A549 (cell line): ENCODE measurements at regions not wholly inside any gene's neighbourhood (a gene's known extent, or its start where the extent isn't known, plus 50 kb on each side); places are given as distances from the start of the nearest gene placed in this dataset.

ENCODE experiments used
- ATAC-seq, 2 experiments: fragments of 200-7000 bp in 1 of 2; fragments of >200 bp in 1 of 2; cut with Nextera tagmentation in 1 of 2; cut with Tn5 transposase in 1 of 2; 3 replicates each; pipeline versions ENCODE4 v1.8.0 to v1.9.1; 2018 to 2020; ENCODE audit warnings: mild to moderate bottlenecking in 1 of 2, moderate library complexity in 1 of 2
- CTCF ChIA-PET: fragments of 300-600 bp; sonication (Branson Sonifier 250); formaldehyde crosslinking; extraction: SDS; loops from one replicate; lab custom pipeline; 2021; ENCODE audit warnings: antibody characterized with exemption, inconsistent platforms; lab: Yijun Ruan, JAX
- POLR2A ChIA-PET: fragments of 350-600 bp; formaldehyde crosslinking; extraction: SDS; loops from one replicate; lab custom pipeline; 2021; ENCODE audit warnings: antibody characterized with exemption, inconsistent platforms; lab: Yijun Ruan, JAX
- DNase-seq, 2 experiments: peaks; one replicate each; pipeline versions ENCODE4 v3.0.0 to v3.0.0-alpha.2; 2011 to 2016; ENCODE audit warnings: low read depth in 1 of 2, low spot score in 1 of 2
- FAIRE-seq: peaks from 2 replicates; lab custom pipeline; 2011; peaks lifted over from hg19 to GRCh38; lab: Jason Lieb, UNC
- H3K27ac ChIP-seq, 2 experiments: fragments of >200 bp; sonication (Bioruptor Twin); formaldehyde crosslinking; 3 replicates each; pipeline ENCODE4 v1.5.1; 2016 to 2017
- H3K4me1 ChIP-seq: fragments of >200 bp; sonication (Bioruptor Twin); formaldehyde crosslinking; 3 replicates; pipeline ENCODE4 v1.6.1; 2016
- H3K4me2 ChIP-seq: fragments of >200 bp; sonication (Bioruptor Twin); formaldehyde crosslinking; 3 replicates; pipeline ENCODE4 v1.6.1; 2016
- H3K4me3 ChIP-seq: fragments of >200 bp; sonication (Bioruptor Twin); formaldehyde crosslinking; 3 replicates; pipeline ENCODE4 v1.5.1; 2016
- H3K9me3 ChIP-seq: fragments of >200 bp; sonication (Bioruptor Twin); formaldehyde crosslinking; 3 replicates; pipeline ENCODE4 v1.6.1; 2016
- CBX8 ChIP-seq: fragments of 200-600 bp; sonication (generic); IDR thresholded peaks from 2 replicates; pipeline ENCODE4 v1.6.1; 2016
- CHD2 ChIP-seq: fragments of 150-350 bp; IDR thresholded peaks from 2 replicates; pipeline ENCODE4 v1.6.1; 2014; ENCODE audit warnings: low read length; ENCODE audit not compliant: partially characterized antibody
- CHD4 ChIP-seq: fragments of 200-600 bp; sonication (generic); IDR thresholded peaks from 2 replicates; pipeline ENCODE4 v1.6.1; 2016; ENCODE audit warnings: antibody characterized with exemption, mild to moderate bottlenecking, borderline replicate concordance
- ESRRA ChIP-seq: fragments of 150-350 bp; IDR thresholded peaks from 2 replicates; pipeline ENCODE4 v1.6.1; 2014; ENCODE audit warnings: mild to moderate bottlenecking, low read length, borderline replicate concordance
- FOSB ChIP-seq: fragments of 250-450 bp; sonication (Bioruptor Pico); IDR thresholded peaks from 2 replicates; pipeline ENCODE4 v1.5.0; 2020; ENCODE audit warnings: mild to moderate bottlenecking, moderate library complexity
- GATA3 ChIP-seq: IDR thresholded peaks from 2 replicates; pipeline ENCODE4 v1.6.1; 2012; ENCODE audit warnings: borderline replicate concordance
- HEYL ChIP-seq: fragments of 250-450 bp; sonication (Bioruptor Pico); IDR thresholded peaks from 2 replicates; pipeline ENCODE4 v1.8.0; 2021; ENCODE audit warnings: mild to moderate bottlenecking, moderate library complexity
- KDM5A ChIP-seq: fragments of 200-600 bp; sonication (generic); IDR thresholded peaks from 2 replicates; pipeline ENCODE4 v1.6.1; 2016; ENCODE audit warnings: antibody characterized with exemption, mild to moderate bottlenecking
- MAFK ChIP-seq: fragments of 450-650 bp; IDR thresholded peaks from 2 replicates; pipeline ENCODE4 v1.6.1; 2014; ENCODE audit not compliant: partially characterized antibody
- NPAS2 ChIP-seq: fragments of 250-450 bp; sonication (Bioruptor Pico); IDR thresholded peaks from 2 replicates; pipeline ENCODE4 v1.8.0; 2022; ENCODE audit warnings: mild to moderate bottlenecking, moderate library complexity, borderline replicate concordance
- PHF8 ChIP-seq: fragments of 200-600 bp; sonication (generic); IDR thresholded peaks from 2 replicates; pipeline ENCODE4 v1.6.1; 2016; ENCODE audit warnings: low read depth, mild to moderate bottlenecking, antibody characterized with exemption, moderate library complexity, borderline replicate concordance
- POLR2AphosphoS2 ChIP-seq: conservative IDR thresholded peaks from 2 replicates; pipeline ENCODE4 v1.6.1; 2012; ENCODE audit warnings: low read length, improper control_type of control experiment, inconsistent platforms
- RARB ChIP-seq: fragments of 250-450 bp; sonication (Bioruptor Pico); IDR thresholded peaks from 2 replicates; pipeline ENCODE4 v1.8.0; 2021; ENCODE audit warnings: mild to moderate bottlenecking, moderate library complexity
- RCOR1 ChIP-seq: fragments of 150-350 bp; IDR thresholded peaks from 2 replicates; pipeline ENCODE4 v1.6.1; 2014; ENCODE audit warnings: antibody characterized with exemption, low read length, low read depth
- RFX5 ChIP-seq: fragments of 450-650 bp; IDR thresholded peaks from 2 replicates; pipeline ENCODE4 v1.7.1; 2014; ENCODE audit warnings: antibody characterized with exemption, mild to moderate bottlenecking, moderate library complexity
- SMC3 ChIP-seq: fragments of >200 bp; sonication (Bioruptor Twin); formaldehyde crosslinking; IDR thresholded peaks from 3 replicates; pipeline ENCODE4 v1.6.1; 2018; ENCODE audit warnings: inconsistent platforms
- SREBF2 ChIP-seq: fragments of 450-650 bp; IDR thresholded peaks from 2 replicates; pipeline ENCODE4 v1.6.1; 2014; ENCODE audit warnings: mild to moderate bottlenecking, moderate library complexity
- TP53 ChIP-seq: fragments of 250-450 bp; sonication (Bioruptor Pico); IDR thresholded peaks from 2 replicates; pipeline ENCODE4 v1.5.0; 2021; ENCODE audit warnings: mild to moderate bottlenecking, moderate library complexity
- ZFP36 ChIP-seq: fragments of 450-650 bp; IDR thresholded peaks from 2 replicates; pipeline ENCODE4 v1.6.1; 2014; ENCODE audit warnings: borderline replicate concordance; ENCODE audit not compliant: partially characterized antibody
- ZNF302 ChIP-seq: fragments of 250-450 bp; sonication (Bioruptor Pico); IDR thresholded peaks from 2 replicates; pipeline ENCODE4 v1.9.0; 2021; ENCODE audit warnings: inconsistent platforms, mild to moderate bottlenecking, moderate library complexity
- WGBS: methylation state at CpG from one replicate; pipeline ENCODE4 v1.1.6; 2017; ENCODE audit errors: missing lambda C conversion rate; 5-methylcytosine and 5-hydroxymethylcytosine counted together
- TF ChIP-seq, protein P1 (sequence below): fragments of 200-600 bp; sonication (generic); IDR thresholded peaks from 2 replicates; pipeline ENCODE4 v1.6.1; 2016; ENCODE audit warnings: antibody characterized with exemption, mild to moderate bottlenecking, moderate library complexity
- TF ChIP-seq, protein P2 (sequence below): IDR thresholded peaks from 2 replicates; pipeline ENCODE4 v1.6.1; 2012
- TF ChIP-seq, protein P3 (sequence below): fragments of >200 bp; sonication (Bioruptor Twin); formaldehyde crosslinking; IDR thresholded peaks from 3 replicates; pipeline ENCODE4 v1.5.1; 2016
- TF ChIP-seq, protein P4 (sequence below): fragments of 150-350 bp; IDR thresholded peaks from 2 replicates; pipeline ENCODE4 v1.6.1; 2014; ENCODE audit warnings: low read depth, mild to moderate bottlenecking, low read length
- TF ChIP-seq, protein P5 (sequence below): fragments of 250-450 bp; sonication (Bioruptor Pico); IDR thresholded peaks from 2 replicates; pipeline ENCODE4 v1.5.0; 2020; ENCODE audit warnings: low read depth, mild to moderate bottlenecking, moderate library complexity

DNA sequence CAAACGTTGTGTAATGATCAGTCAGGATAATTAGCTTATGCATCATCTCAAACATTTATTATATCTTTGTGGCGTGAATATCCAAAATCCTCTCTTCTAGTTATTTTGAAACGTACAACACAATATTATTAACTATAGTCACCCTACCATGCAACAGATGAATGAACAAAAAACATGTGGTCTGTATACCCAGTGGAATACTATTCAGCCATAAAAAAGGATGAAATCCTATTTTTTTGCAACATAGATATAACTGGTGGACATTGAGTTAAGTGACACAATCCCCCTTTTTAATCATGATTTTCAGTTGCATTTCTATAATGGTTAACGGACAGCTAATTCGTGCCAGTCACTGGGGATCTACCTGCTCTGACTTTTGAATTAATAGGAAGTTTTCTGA is 145.6 kb downstream of the SOX1 start:
- ChIA-PET POLR2A (no interaction called here), CTCF (no interaction called here)
- H3K4me3 ChIP-seq = no peak overlapping the region
- no peak for ATAC-seq
- no peak for FAIRE-seq
- H3K4me2 ChIP-seq = no peak overlapping the region
- 28% methylated on average over 5 of the region's 5 CpGs for whole genome bisulfite sequencing
- H3K4me1 ChIP-seq = no peaks in the 10 kb centered on the region
- H3K27ac ChIP-seq = no peak overlapping the region
- no peak for DNase-seq
- H3K9me3 ChIP-seq = no peaks in the 10 kb centered on the region
- no peak for TF ChIP-seq CHD2
- TF ChIP-seq PHF8 = no peak
- no peak for TF ChIP-seq RARB (CRISPR knock-in tag)
- TF ChIP-seq SMC3 = no peak
- TF ChIP-seq, protein P1, sequence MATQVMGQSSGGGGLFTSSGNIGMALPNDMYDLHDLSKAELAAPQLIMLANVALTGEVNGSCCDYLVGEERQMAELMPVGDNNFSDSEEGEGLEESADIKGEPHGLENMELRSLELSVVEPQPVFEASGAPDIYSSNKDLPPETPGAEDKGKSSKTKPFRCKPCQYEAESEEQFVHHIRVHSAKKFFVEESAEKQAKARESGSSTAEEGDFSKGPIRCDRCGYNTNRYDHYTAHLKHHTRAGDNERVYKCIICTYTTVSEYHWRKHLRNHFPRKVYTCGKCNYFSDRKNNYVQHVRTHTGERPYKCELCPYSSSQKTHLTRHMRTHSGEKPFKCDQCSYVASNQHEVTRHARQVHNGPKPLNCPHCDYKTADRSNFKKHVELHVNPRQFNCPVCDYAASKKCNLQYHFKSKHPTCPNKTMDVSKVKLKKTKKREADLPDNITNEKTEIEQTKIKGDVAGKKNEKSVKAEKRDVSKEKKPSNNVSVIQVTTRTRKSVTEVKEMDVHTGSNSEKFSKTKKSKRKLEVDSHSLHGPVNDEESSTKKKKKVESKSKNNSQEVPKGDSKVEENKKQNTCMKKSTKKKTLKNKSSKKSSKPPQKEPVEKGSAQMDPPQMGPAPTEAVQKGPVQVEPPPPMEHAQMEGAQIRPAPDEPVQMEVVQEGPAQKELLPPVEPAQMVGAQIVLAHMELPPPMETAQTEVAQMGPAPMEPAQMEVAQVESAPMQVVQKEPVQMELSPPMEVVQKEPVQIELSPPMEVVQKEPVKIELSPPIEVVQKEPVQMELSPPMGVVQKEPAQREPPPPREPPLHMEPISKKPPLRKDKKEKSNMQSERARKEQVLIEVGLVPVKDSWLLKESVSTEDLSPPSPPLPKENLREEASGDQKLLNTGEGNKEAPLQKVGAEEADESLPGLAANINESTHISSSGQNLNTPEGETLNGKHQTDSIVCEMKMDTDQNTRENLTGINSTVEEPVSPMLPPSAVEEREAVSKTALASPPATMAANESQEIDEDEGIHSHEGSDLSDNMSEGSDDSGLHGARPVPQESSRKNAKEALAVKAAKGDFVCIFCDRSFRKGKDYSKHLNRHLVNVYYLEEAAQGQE = no peak
- no peak for TF ChIP-seq MAFK
- TF ChIP-seq NPAS2 (CRISPR knock-in tag) = no peak
- no peak for TF ChIP-seq ZNF302 (CRISPR knock-in tag)
- no peak for TF ChIP-seq ESRRA
- TF ChIP-seq SREBF2 = no peak
- no peak for TF ChIP-seq CHD4
- TF ChIP-seq CBX8 = no peak
- TF ChIP-seq GATA3 = no peak
- TF ChIP-seq RCOR1 = no peak
- TF ChIP-seq, protein P2, sequence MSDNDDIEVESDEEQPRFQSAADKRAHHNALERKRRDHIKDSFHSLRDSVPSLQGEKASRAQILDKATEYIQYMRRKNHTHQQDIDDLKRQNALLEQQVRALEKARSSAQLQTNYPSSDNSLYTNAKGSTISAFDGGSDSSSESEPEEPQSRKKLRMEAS = no peak
- no peak for TF ChIP-seq FOSB (CRISPR knock-in tag)
- TF ChIP-seq, protein P3, sequence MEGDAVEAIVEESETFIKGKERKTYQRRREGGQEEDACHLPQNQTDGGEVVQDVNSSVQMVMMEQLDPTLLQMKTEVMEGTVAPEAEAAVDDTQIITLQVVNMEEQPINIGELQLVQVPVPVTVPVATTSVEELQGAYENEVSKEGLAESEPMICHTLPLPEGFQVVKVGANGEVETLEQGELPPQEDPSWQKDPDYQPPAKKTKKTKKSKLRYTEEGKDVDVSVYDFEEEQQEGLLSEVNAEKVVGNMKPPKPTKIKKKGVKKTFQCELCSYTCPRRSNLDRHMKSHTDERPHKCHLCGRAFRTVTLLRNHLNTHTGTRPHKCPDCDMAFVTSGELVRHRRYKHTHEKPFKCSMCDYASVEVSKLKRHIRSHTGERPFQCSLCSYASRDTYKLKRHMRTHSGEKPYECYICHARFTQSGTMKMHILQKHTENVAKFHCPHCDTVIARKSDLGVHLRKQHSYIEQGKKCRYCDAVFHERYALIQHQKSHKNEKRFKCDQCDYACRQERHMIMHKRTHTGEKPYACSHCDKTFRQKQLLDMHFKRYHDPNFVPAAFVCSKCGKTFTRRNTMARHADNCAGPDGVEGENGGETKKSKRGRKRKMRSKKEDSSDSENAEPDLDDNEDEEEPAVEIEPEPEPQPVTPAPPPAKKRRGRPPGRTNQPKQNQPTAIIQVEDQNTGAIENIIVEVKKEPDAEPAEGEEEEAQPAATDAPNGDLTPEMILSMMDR = no peak

DNA sequence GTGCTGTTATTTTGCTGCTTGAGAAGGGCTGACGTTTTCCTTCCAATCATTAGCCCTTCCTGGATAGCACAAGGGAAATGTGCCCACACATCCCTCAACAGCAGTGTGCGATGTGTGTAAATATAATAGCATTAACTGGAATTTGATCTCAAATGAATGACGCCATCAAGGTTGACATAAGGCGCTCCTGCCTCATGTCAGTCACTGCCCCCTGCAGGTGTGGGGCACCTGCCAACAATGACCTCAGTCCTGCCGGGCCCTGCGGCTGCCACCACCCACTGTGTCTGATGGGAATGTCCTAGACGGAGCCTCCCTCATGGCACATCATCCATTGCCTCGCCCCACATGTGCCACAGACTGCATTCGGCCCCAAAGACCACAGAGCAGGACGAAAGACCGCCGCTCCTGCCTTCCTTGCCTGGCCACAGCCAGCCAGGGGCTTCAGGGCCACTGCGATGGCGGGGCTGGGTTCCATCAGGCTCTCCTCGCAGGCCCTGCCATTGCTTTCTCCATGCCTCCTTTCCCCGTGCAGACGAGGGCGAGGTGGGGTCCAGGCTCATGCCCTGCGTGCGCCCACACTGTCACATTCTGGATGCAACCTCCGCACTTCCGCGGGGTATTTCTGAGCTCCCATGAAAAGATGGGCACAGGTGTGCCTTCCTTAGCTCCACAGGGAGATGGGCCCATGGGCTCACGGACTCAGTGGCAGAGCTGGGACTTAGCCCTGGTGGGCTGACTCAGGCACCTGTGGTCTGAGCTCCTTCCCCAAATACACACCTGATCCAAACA is 146.7 kb downstream of the SOX1 start:
- ChIA-PET POLR2A (no interaction called here), CTCF (no interaction called here)
- peak in 1 of 2 experiments; percentile 20 for DNase-seq
- Histone ChIP-seq H3K4me2 (no peak overlapping the region), H3K9me3 (no peaks in the 10 kb centered on the region), H3K27ac (no peak overlapping the region), H3K4me1 (no peaks in the 10 kb centered on the region), H3K4me3 (no peak overlapping the region)
- FAIRE-seq = no peak
- ATAC-seq = no peak
- 37% methylated on average over 13 of the region's 24 CpGs for WGBS
- TF ChIP-seq, protein P4, sequence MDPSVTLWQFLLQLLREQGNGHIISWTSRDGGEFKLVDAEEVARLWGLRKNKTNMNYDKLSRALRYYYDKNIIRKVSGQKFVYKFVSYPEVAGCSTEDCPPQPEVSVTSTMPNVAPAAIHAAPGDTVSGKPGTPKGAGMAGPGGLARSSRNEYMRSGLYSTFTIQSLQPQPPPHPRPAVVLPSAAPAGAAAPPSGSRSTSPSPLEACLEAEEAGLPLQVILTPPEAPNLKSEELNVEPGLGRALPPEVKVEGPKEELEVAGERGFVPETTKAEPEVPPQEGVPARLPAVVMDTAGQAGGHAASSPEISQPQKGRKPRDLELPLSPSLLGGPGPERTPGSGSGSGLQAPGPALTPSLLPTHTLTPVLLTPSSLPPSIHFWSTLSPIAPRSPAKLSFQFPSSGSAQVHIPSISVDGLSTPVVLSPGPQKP = no peak
- TF ChIP-seq, protein P3 = no peak
- TF ChIP-seq CHD4 = no peak
- TF ChIP-seq, protein P5, sequence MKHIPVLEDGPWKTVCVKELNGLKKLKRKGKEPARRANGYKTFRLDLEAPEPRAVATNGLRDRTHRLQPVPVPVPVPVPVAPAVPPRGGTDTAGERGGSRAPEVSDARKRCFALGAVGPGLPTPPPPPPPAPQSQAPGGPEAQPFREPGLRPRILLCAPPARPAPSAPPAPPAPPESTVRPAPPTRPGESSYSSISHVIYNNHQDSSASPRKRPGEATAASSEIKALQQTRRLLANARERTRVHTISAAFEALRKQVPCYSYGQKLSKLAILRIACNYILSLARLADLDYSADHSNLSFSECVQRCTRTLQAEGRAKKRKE = no peak
- no peak for TF ChIP-seq KDM5A
- no peak for TF ChIP-seq HEYL (CRISPR knock-in tag)
- no peak for TF ChIP-seq POLR2AphosphoS2
- TF ChIP-seq ZFP36 = no peak
- TF ChIP-seq RCOR1 = no peak
- TF ChIP-seq RFX5 = no peak
- TF ChIP-seq CHD2 = no peak
- TF ChIP-seq ESRRA = no peak
- TF ChIP-seq TP53 (CRISPR knock-in tag) = no peak
- TF ChIP-seq NPAS2 (CRISPR knock-in tag) = no peak
